HepG2 (cell line): ENCODE measurements at regions not wholly inside any gene's neighbourhood (a gene's known extent, or its start where the extent isn't known, plus 50 kb on each side); places are given as distances from the start of the nearest gene placed in this dataset.

ENCODE experiments used
- ATAC-seq: fragments of 200-7000 bp; cut with Tn5 transposase; 3 replicates; pipeline ENCODE4 v1.9.1; 2020; ENCODE audit warnings: mild to moderate bottlenecking, moderate library complexity
- BruUV-seq: library from RNA; stranded (reverse); fragments of 400-500 nt; replicated peaks from 2 replicates; lab custom pipeline; 2021; lab: Mats Ljungman, UMichigan
- CTCF ChIA-PET: fragments of 300-600 bp; formaldehyde crosslinking; extraction: SDS; loops from one replicate; lab custom pipeline; 2021; ENCODE audit warnings: low total read pairs, inconsistent platforms, low intra/inter-chr PET ratio; lab: Yijun Ruan, JAX
- POLR2A ChIA-PET: fragments of 350-600 bp; sonication (Branson Sonifier 250); formaldehyde crosslinking; loops from one replicate; lab custom pipeline; 2020; ENCODE audit warnings: antibody characterized with exemption, inconsistent platforms; lab: Yijun Ruan, JAX
- DNase-seq: peaks from one replicate; pipeline ENCODE4 v3.0.0-alpha.2; 2015; ENCODE audit warnings: low spot score
- FAIRE-seq: peaks from 3 replicates; lab custom pipeline; 2011; peaks lifted over from hg19 to GRCh38; lab: Jason Lieb, UNC
- H2AFZ ChIP-seq: one replicate; pipeline ENCODE4 v1.6.1; 2011; ENCODE audit warnings: low read length, inconsistent platforms
- H3K27ac ChIP-seq: fragments of 300-600 bp; 3 replicates; pipeline ENCODE4 v1.8.0; 2011; ENCODE audit warnings: mixed run types, mild to moderate bottlenecking, mixed read lengths, low read length, inconsistent platforms; ENCODE audit not compliant: insufficient read depth; ENCODE audit errors: extremely low read length
- H3K27me3 ChIP-seq, 2 experiments: fragments of 200-600 bp in 1 of 2; 2 replicates in 1 of 2; 3 replicates in 1 of 2; pipeline versions ENCODE4 v1.6.0 to v1.8.0; 2011; ENCODE audit warnings: low read length in 2 of 2, mild to moderate bottlenecking in 2 of 2, moderate library complexity in 2 of 2, inconsistent platforms in 1 of 2; ENCODE audit not compliant: insufficient read depth in 2 of 2, control insufficient read depth in 1 of 2
- H3K36me3 ChIP-seq, 2 experiments: fragments of 200-600 bp in 1 of 2; replicated peaks in 1 of 2; 2 replicates in 1 of 2; 3 replicates in 1 of 2; pipeline versions ENCODE4 v1.5.1 to v1.8.0; 2011; ENCODE audit warnings: low read length in 2 of 2, inconsistent platforms in 1 of 2; ENCODE audit not compliant: insufficient read depth in 2 of 2, control insufficient read depth in 1 of 2
- H3K4me1 ChIP-seq: 2 replicates; pipeline ENCODE4 v1.5.1; 2012; ENCODE audit warnings: low read length, inconsistent platforms; ENCODE audit not compliant: insufficient read depth
- H3K4me2 ChIP-seq: 2 replicates; pipeline ENCODE4 v1.6.0; 2011; ENCODE audit warnings: low read depth, low read length, inconsistent platforms
- H3K4me3 ChIP-seq, 3 experiments: fragments of 200-600 bp in 1 of 3; sonication (generic), shearing (Covaris generic) in 1 of 3; replicated peaks in 1 of 3; 2 replicates each; pipeline ENCODE4 v1.5.1; 2011 to 2016; ENCODE audit warnings: low read length in 3 of 3, inconsistent platforms in 2 of 3, low read depth in 2 of 3, mild to moderate bottlenecking in 2 of 3, control low read depth in 1 of 3, mixed read lengths in 1 of 3; ENCODE audit not compliant: insufficient read depth in 1 of 3
- H3K79me2 ChIP-seq: one replicate; pipeline ENCODE4 v1.6.1; 2011; ENCODE audit warnings: low read length, inconsistent platforms; ENCODE audit not compliant: insufficient read depth
- H3K9ac ChIP-seq: 2 replicates; pipeline ENCODE4 v1.6.0; 2011; ENCODE audit warnings: mild to moderate bottlenecking, low read depth, low read length, inconsistent platforms; ENCODE audit not compliant: insufficient read depth
- H3K9me3 ChIP-seq: 2 replicates; pipeline ENCODE4 v1.5.1; 2012; ENCODE audit warnings: mild to moderate bottlenecking, low read length
- H4K20me1 ChIP-seq: 2 replicates; pipeline ENCODE4 v1.6.0; 2011; ENCODE audit warnings: inconsistent platforms, mild to moderate bottlenecking, low read length, moderate library complexity; ENCODE audit not compliant: insufficient read depth
- CBX2 ChIP-seq, 2 experiments: fragments of 200-600 bp in 1 of 2; sonication (generic); formaldehyde crosslinking in 1 of 2; IDR thresholded peaks; 2 replicates each; pipeline versions ENCODE4 v1.7.0 to v1.8.1; 2018 to 2022; ENCODE audit warnings: low read depth in 2 of 2, low read length in 1 of 2, mild to moderate bottlenecking in 1 of 2, missing genetic modification reagents in 1 of 2
- EEA1 ChIP-seq: sonication (generic); formaldehyde crosslinking; IDR thresholded peaks from 2 replicates; pipeline ENCODE4 v1.5.1; 2020; ENCODE audit warnings: mild to moderate bottlenecking, missing genetic modification reagents, borderline replicate concordance
- ELF3 ChIP-seq: IDR thresholded peaks from 2 replicates; pipeline ENCODE4 v1.6.1; 2016; ENCODE audit warnings: missing genetic modification reagents, missing compliant biosample characterization
- FOXC1 ChIP-seq: sonication (generic); formaldehyde crosslinking; IDR thresholded peaks from 2 replicates; pipeline ENCODE4 v1.8.0; 2022; ENCODE audit warnings: mild to moderate bottlenecking, missing genetic modification reagents, borderline replicate concordance
- KAT8 ChIP-seq: IDR thresholded peaks from 2 replicates; pipeline ENCODE4 v1.6.1; 2016; ENCODE audit warnings: missing genetic modification reagents, missing compliant biosample characterization
- PHF21A ChIP-seq: sonication (generic); formaldehyde crosslinking; IDR thresholded peaks from 2 replicates; pipeline ENCODE4 v1.5.0; 2020; ENCODE audit warnings: mild to moderate bottlenecking, missing genetic modification reagents
- RAD51 ChIP-seq: fragments of 450-650 bp; IDR thresholded peaks from 2 replicates; pipeline ENCODE4 v1.6.1; 2016; ENCODE audit warnings: borderline replicate concordance
- SMC3 ChIP-seq: IDR thresholded peaks from 2 replicates; pipeline ENCODE4 v1.6.1; 2011; ENCODE audit warnings: low read length, improper control_type of control experiment
- TMF1 ChIP-seq: sonication (generic); formaldehyde crosslinking; IDR thresholded peaks from 2 replicates; pipeline ENCODE4 v1.8.1; 2022; ENCODE audit warnings: low read depth, missing genetic modification reagents
- USF2 ChIP-seq, 2 experiments: sonication (generic) in 1 of 2; formaldehyde crosslinking in 1 of 2; IDR thresholded peaks; 2 replicates each; pipeline versions ENCODE4 v1.5.1 to v1.6.1; 2011 to 2020; ENCODE audit warnings: borderline replicate concordance in 1 of 2, low read depth in 1 of 2, low read length in 1 of 2, mild to moderate bottlenecking in 1 of 2, missing genetic modification reagents in 1 of 2, moderate library complexity in 1 of 2
- ZNF274 ChIP-seq: sonication (generic); formaldehyde crosslinking; IDR thresholded peaks from 2 replicates; pipeline ENCODE4 v1.5.1; 2020; ENCODE audit warnings: mild to moderate bottlenecking, missing genetic modification reagents
- ZNF737 ChIP-seq: sonication (generic); formaldehyde crosslinking; IDR thresholded peaks from 2 replicates; pipeline ENCODE4 v1.5.0; 2020; ENCODE audit warnings: missing genetic modification reagents, mild to moderate bottlenecking, borderline replicate concordance
- ZNF781 ChIP-seq: sonication (generic); formaldehyde crosslinking; IDR thresholded peaks from 2 replicates; pipeline ENCODE4 v1.5.1; 2020; ENCODE audit warnings: borderline replicate concordance, mild to moderate bottlenecking, missing genetic modification reagents; ENCODE audit errors: not compliant biosample characterization
- WGBS: methylation state at CpG from one replicate; pipeline ENCODE4 v1.1.6; 2017; ENCODE audit warnings: low lambda C conversion rate; 5-methylcytosine and 5-hydroxymethylcytosine counted together
- in situ Hi-C: cut with HindIII; loops from 2 replicates; pipeline ENCODE4 v1.10.0; 2017; ENCODE audit warnings: low pct_unique_long_range_greater_than_20kb; ENCODE audit not compliant: extremely low pct_ligation_motif_present
- intact Hi-C: fragments of 100-400 bp; cut with micrococcal nuclease; formaldehyde crosslinking; loops from one replicate; pipeline ENCODE4 v1.10.0; 2022; ENCODE audit not compliant: unreplicated experiment

- Histone ChIP-seq H3K4me1 (no peaks in the 10 kb centered on the region), H3K4me3 (no peak overlapping the region), H3K79me2 (no peaks in the 10 kb centered on the region), H3K27ac (no peak overlapping the region), H3K9ac (no peak overlapping the region), H3K4me2 (no peak overlapping the region), H2AFZ (no peak overlapping the region), H4K20me1 (no peaks in the 10 kb centered on the region), H3K36me3 (no peaks in the 10 kb centered on the region), H3K9me3 (no peaks in the 10 kb centered on the region), H3K27me3 (no peaks in the 10 kb centered on the region; a peak in 2 of 5 replicates)
- intact Hi-C loops (no loop called here), in situ Hi-C loops (no loop called here)
- ChIA-PET CTCF (no interaction called here), POLR2A (no interaction called here)
- BruUV-seq = no TSS peak
- no peak for FAIRE-seq
- TF ChIP-seq ZNF781 (CRISPR knock-in tag) (no peak), USF2 (IDR thresholded peaks at IDR 0.05; ENCODE audit: low read depth, low read length) (no peak), USF2 (CRISPR knock-in tag; IDR thresholded peaks at IDR 0.05; ENCODE audit: borderline replicate concordance) (no peak), CBX2 (IDR thresholded peaks at IDR 0.05; ENCODE audit: low read depth, low read length) (no peak), CBX2 (CRISPR knock-in tag; IDR thresholded peaks at IDR 0.05; ENCODE audit: low read depth) (no peak), ZNF737 (CRISPR knock-in tag) (no peak), ELF3 (CRISPR knock-in tag) (no peak), ZNF274 (no peak), FOXC1 (CRISPR knock-in tag) (no peak), RAD51 (no peak), TMF1 (CRISPR knock-in tag) (no peak), PHF21A (CRISPR knock-in tag) (no peak), SMC3 (no peak), EEA1 (CRISPR knock-in tag) (no peak), KAT8 (CRISPR knock-in tag) (no peak)
- TF ChIP-seq, all 625 proteins: peak for 0
- 0% methylated on average over 1 of the region's 1 CpG for WGBS
- DNase-seq = no peak
- ATAC-seq = no peak
Measured at GRCh38 chr3:70820397-70820796, 508.0 kb upstream of the MDFIC2 start.
